GM04503 (cell line): ENCODE measurements at regions not wholly inside any gene's neighbourhood (a gene's known extent, or its start where the extent isn't known, plus 50 kb on each side); places are given as distances from the start of the nearest gene placed in this dataset.

ENCODE experiments used
- DNase-seq: peaks from one replicate; pipeline ENCODE4 v3.0.0-alpha.2; 2012; ENCODE audit warnings: low read depth

DNA sequence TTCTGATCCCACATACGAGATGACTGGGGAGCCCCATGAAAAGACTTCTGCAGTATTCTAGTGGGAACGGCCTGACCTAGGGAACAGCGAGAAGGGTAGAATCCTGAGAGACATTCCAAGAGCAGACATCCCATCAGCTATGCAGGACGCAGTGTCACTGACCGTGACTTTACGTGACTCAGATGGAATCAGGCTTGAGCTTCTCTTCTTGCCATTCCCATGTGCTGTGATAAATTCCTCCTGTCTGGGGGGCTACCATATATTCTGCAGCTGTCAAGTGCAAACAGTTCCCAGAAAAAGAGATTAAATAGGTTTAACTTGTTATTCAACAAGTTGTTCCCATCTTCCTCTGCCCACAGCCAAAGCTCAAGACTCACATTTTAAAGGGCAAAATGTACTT, 73.1 kb upstream of the PDE1C start:
- no peak for DNase-seq

DNA sequence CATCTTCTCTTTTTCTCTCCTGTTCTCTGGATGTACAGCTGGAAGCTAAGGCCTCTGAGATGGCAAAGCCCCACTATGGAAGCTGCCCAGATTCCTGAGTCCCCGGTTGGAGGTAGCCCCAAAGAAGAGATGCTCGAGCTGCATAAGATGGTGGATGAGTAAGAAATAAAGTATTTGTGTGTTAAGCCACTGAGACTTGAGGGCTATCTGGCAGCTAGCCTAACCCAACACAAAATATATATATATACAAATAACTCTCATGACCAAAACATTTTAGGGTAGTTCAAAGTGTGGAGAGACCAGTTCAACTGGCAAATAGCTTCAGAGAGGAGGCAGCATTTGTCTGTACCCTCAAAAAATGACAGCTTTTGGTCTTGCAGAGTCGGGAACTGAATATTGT, 72.4 kb upstream of the PDE1C start:
- DNase-seq: no peak

- DNase-seq: no peak
Observed at GRCh38 chr7:32140210-32140939, 70.2 kb upstream of the PDE1C start.

DNA sequence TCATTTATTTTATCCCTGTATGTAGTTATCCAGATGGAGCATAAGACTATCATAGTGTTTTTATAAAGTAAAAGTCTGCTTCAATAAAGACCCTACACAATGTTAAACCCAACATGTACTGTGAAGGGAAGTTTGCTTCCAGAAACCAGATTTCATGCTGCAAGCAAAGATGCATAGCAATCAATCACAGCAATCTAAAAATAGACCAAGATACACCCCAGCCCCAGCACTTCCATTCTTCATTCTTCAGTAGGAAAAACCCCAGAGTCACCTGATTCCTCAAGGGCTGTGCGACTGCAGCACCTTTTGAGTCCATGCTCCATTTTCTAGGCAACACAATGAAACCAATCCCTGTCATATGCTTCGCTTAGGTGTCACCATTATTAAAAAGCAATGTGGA, 66.9 kb upstream of the PDE1C start:
- DNase-seq: no peak

DNA sequence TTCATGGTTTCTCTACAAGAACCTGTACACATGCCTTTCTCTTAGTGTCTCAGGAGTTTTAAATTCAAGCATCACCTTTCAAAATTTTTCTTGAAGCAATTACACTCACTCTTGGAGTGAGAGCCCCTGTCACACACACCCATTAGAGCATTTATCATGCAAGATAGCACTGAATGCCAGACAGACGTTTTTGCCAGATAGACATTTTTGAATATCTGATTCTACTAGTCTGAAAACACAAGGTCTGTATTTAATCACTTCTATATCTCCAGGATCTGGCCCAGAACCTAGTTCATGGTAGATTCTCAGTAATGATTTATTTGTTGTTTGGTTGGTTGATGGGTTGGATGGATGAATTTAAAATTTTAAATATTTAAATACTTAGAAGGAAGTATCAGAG, 60.9 kb upstream of the PDE1C start:
- DNase-seq: no peak

DNA sequence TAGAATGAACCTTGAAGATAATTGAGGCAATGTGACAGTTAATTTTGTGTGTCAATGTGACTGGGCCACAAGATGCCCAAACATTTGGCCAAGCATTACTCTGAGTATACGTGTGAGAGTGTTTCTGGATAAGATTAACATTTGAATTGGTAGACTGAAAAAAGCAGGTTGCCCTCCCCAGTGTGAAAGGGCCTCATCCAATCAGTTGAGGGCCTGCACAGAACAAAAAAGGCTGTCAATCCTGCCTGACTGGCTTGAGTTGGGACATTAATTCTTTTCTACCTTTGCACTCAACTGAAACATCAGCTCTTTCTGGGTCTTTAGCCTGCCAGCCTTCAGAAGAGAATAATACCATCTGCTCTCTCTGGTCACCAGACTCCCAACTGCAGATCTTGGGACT, 56.6 kb upstream of the PDE1C start:
- DNase-seq: no peak
